ENCODE measurements at regions not wholly inside any gene's neighbourhood (a gene's known extent, or its start where the extent isn't known, plus 50 kb on each side); places are given as distances from the start of the nearest gene placed in this dataset.

GRCh38 chr1:29706936-29707335 is 470.6 kb downstream of the PTPRU start:
- no peak for DNase-seq

- no peak for DNase-seq
Measured at GRCh38 chr1:29704430-29704829, 468.1 kb downstream of the PTPRU start.

GRCh38 chr1:29703596-29704370 is 467.5 kb downstream of the PTPRU start:
- DNase-seq = no peak

- no peak for DNase-seq
Measured at GRCh38 chr1:29700491-29700890, 464.2 kb downstream of the PTPRU start.

- DNase-seq = no peak
Measured at GRCh38 chr1:29698626-29699025, 462.3 kb downstream of the PTPRU start.

- no peak for DNase-seq
Measured at GRCh38 chr1:29698033-29698432, 461.7 kb downstream of the PTPRU start.

- DNase-seq = no peak
Measured at GRCh38 chr1:29697391-29697780, 461.1 kb downstream of the PTPRU start.

GRCh38 chr1:29696656-29697390 is 460.5 kb downstream of the PTPRU start:
- DNase-seq = no peak

- DNase-seq = no peak
Measured at GRCh38 chr1:29695803-29696202, 459.5 kb downstream of the PTPRU start.

- DNase-seq = no peak
Measured at GRCh38 chr1:29695036-29695435, 458.7 kb downstream of the PTPRU start.

GRCh38 chr1:29691499-29691898 is 455.2 kb downstream of the PTPRU start:
- DNase-seq = no peak

GRCh38 chr1:29690156-29690555 is 453.8 kb downstream of the PTPRU start:
- no peak for DNase-seq

GRCh38 chr1:29689372-29690030 is 453.2 kb downstream of the PTPRU start:
- DNase-seq = no peak

- no peak for DNase-seq
Measured at GRCh38 chr1:29688471-29689365, 452.4 kb downstream of the PTPRU start.

GRCh38 chr1:29687601-29688244 is 451.4 kb downstream of the PTPRU start:
- no peak for DNase-seq

- DNase-seq = no peak
Measured at GRCh38 chr1:29687166-29687565, 450.8 kb downstream of the PTPRU start.

GRCh38 chr1:29686012-29686930 is 449.9 kb downstream of the PTPRU start:
- no peak for DNase-seq

- no peak for DNase-seq
Measured at GRCh38 chr1:29685387-29685786, 449.1 kb downstream of the PTPRU start.

- no peak for DNase-seq
Measured at GRCh38 chr1:29684141-29684540, 447.8 kb downstream of the PTPRU start.

- no peak for DNase-seq
Measured at GRCh38 chr1:29683472-29683871, 447.1 kb downstream of the PTPRU start.

- DNase-seq = no peak
Measured at GRCh38 chr1:29682919-29683295, 446.6 kb downstream of the PTPRU start.
